GM12891 (cell line): ENCODE measurements at regions not wholly inside any gene's neighbourhood (a gene's known extent, or its start where the extent isn't known, plus 50 kb on each side); places are given as distances from the start of the nearest gene placed in this dataset.

ENCODE experiments used
- POLR2AphosphoS5 ChIP-seq: IDR thresholded peaks from 2 replicates; pipeline ENCODE4 v1.6.1; 2011; ENCODE audit warnings: low read depth, low read length, control low read depth
- POU2F2 ChIP-seq: IDR thresholded peaks from 2 replicates; pipeline ENCODE4 v1.6.1; 2011; ENCODE audit warnings: low read depth, mild to moderate bottlenecking, control low read depth, low read length, moderate library complexity

DNA sequence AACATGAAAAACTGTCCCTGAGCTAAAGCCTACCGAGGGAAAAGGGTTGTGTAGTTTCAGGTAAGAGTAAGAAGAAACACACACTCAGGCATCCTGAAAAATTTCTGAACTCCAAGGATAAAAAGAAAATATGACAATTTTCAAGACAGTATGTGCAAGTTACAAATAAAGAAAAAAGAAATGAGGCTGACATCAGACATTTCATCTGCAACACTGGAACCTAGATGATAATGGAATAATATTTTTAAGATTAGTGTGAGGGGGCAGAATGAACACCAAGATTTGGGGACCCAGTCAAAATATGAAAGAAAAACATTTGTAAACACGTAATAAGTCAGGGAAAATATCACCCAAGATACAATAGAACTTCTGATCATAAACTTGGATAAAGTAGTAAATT is 135.9 kb upstream of the PSMD7 start:
- TF ChIP-seq POLR2AphosphoS5 (no peak), POU2F2 (no peak)
